Activated CD4-positive, alpha-beta T cell treated with anti-CD3 and anti-CD28 coated beads for 4 hours (primary cell): ENCODE measurements at regions not wholly inside any gene's neighbourhood (a gene's known extent, or its start where the extent isn't known, plus 50 kb on each side); places are given as distances from the start of the nearest gene placed in this dataset.

Experiments used
- DNase-seq, 2 donors: peaks; one replicate each; pipeline ENCODE4 v3.0.0-alpha.2; 2020

GRCh38 chr7:21253740-21254687 lies 173.9 kb upstream of the SP4 start:
- peak; percentile 11 to 27 for DNase-seq

DNA sequence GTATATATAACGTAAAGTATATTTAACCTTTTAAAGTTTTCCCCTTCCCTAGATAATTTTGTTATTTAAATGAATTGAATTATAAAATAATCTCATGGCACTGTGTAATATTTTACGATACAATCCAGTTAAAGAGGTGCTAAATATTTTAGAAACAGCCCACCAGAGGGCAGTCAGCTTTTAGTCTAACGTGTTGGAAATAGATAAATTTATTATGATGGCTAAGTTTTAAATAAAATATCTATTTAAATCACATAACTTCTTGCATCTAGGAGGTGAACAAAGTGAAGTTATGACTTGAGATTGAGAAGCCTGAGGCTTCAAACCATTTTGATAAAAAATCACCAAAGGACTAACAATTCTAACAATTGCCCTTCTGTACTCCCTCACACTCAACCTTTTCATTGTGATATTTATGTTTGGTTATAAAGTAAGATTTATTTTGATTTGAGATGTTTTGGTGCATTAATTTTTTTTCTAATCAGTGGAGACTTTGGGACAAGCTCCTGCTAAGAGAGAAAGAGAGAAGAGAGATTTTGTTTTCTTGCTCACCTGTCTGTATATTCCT lies 171.5 kb upstream of the SP4 start:
- DNase-seq = peak; percentile 22 to 37

DNA sequence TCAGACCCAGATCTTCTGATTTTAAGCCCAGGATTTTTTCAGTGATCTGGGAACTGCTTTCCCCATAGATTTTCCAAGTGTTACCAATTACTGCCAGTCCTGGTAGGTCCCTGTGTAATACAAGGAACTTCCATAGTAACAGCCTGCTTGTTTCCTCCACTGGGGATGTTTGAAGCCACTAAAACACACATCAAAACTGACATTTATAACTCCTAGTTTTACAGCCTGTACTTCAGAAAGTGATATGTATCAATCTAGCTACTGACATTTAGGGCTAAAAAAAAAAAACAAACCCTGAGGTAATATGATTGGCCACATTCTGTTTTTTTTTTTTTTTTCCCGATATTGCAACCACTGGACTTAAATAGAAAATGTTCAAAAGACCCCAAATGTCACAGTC lies 166.9 kb upstream of the SP4 start:
- DNase-seq = no peak

DNA sequence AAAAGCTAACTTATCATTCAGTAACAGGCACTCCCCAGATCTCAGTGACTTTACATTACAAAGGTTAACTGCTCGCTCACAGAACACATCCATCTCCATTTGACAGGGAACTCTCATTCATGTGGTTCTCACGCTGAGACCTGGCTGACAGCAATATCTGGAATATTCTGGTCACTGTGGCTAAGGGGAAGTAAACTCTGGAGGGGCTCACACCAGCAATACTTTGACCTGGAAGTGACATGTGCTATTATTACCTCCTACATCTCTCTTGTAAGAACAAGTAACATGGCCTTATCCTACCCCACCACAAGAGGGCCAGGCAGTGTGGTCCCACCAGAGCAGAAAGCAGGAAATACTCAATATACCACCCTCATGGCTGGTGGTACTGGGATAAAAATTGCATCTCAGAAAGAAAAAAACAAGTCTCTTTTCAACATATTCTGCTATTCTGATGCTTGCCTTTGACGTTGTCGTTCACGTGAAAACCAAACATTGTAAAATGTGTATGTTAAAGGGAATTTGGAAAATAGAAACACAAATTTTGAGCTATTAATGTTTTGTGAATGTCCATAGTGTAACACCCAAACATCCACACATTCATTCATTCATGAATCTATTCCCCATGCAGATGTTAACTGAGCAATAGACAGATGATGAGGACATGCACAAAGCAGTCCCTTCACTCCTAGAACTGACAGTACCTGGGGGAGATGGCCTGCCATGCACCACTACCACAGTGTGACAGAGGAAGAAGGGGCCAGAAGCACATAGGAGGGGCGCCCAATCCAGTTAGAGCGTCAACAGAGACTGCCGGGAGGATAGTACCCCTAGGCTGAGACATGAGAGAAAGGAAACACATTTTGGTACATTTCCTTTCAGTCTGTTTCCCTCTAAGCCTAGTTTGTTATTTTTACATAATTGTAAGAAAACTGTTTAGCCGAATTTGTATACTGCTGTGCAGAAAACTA lies 166.0 kb upstream of the SP4 start:
- DNase-seq = peak; percentile 24 to 25

DNA sequence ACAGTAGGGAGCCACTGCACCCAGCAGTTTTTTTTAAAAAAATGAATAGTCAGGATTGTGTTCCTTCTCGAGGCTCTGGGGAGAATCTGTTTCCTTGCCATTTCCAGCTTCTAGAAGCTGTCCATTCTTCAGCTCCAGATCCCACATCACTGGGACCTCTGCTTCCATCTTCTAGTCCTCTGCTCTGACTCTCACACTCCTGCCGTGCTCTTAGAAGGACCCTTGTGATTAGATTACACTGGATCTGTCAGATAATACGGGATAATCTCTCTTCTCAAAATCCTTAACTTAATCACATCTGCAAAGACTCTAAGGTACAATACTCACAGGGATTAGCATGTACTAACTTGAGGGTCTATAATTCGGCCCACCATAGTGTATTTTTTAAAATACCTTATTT lies 158.9 kb upstream of the SP4 start:
- no peak for DNase-seq

GRCh38 chr7:21276471-21277035 lies 151.3 kb upstream of the SP4 start:
- no peak for DNase-seq

GRCh38 chr7:21278944-21279343 lies 148.9 kb upstream of the SP4 start:
- no peak for DNase-seq

- DNase-seq = no peak
These were observed 146.7 kb upstream of the SP4 start for GRCh38 chr7:21281193-21281592.

GRCh38 chr7:21293771-21294170 lies 134.1 kb upstream of the SP4 start:
- no peak for DNase-seq

DNA sequence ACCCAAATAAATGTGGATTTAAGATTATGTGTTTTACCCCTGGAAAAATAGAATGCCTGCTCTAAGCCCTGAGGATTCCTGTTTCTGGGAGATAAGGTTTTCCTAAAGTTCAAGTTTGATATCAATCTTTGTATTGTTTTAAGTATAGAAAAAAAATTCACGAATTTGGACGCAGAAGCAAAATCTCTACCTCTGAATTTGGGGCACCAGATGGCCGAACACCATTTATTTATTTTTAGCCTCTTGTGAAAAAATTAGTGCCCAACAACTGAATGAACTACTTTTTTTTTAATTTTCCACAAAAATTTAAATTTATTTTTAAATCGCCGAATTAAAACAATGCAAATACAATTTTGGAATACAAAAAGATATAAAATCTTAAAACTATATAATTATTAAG lies 128.1 kb upstream of the SP4 start:
- no peak for DNase-seq

DNA sequence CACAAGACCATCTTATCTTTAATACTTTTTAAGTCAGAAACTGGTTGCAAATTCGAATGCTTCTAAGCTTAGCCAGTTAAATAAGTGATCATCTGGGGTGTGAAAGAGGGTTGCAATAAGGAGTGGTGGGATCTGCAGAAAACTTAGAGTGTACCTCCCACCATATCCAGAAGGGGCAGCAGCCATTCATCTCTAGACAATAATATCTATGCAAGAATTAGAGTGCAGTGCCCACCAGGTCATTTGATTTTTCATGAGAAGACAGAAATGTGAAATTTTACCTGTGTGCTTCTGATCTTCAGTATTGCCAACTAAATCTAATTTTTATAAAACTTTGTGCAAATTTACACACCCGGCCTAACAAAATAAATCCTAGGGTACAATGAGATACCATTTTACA lies 127.2 kb upstream of the SP4 start:
- DNase-seq = no peak

DNA sequence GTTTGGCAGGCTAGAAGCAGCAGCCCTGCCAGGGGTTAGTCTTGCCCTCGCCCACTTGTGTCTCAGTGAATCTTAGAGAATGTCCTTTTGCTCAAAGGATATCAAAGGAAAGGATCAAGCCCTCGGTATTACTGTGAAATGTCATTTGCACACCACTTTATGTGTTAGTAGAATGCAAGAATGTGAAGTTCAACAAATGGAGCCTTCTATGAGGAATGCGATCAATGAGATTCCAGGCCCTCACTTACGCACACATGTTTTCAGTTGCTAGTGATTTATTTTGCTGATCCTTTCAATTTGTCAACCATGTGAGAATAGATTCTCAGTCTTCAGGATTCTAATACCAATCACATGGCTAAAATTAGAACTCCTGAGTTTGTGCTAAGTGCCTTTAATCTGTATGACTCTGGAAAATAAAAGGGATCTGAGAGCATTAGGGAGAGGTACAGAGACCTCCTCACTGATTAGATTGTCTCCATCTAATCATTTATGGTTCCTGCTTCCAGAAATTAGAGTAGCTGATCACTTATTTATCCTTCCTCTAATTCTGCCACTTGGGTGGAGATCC lies 123.0 kb upstream of the SP4 start:
- DNase-seq = no peak

DNA sequence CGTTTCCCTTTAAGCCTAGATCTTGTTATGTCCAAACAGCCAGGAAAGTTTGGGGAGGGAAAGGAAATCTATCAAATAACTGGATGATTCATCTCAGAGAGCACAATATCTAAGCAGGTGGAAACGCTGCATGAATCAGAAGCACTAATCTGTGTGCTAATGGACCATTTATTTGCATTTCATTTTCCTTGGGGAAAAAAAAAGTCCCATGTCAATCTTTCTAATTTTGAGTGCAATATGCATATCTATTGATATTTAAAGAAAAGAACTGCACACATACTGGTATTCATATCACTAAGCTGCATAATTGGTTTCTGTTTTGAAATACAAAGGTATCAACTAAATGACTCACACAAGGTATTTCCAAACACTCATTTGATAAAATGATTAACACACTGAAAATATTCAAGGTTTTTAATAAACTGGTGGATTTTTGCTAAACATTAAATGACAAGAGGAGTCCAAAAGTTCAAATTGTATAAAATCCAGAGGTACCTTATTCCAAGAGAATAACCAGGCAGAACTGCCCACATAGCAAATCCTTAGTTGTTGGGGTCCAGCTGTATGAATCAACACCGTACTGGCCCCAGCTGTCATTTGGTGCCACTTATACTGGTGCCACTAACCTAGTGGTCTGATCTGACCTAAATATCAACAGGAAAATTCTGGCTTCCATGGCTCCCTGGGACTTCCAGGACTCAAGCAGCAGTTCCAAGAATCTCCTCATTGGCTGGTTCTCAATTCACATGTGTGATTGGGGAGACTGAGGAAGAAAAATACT lies 122.2 kb upstream of the SP4 start:
- DNase-seq = no peak

DNA sequence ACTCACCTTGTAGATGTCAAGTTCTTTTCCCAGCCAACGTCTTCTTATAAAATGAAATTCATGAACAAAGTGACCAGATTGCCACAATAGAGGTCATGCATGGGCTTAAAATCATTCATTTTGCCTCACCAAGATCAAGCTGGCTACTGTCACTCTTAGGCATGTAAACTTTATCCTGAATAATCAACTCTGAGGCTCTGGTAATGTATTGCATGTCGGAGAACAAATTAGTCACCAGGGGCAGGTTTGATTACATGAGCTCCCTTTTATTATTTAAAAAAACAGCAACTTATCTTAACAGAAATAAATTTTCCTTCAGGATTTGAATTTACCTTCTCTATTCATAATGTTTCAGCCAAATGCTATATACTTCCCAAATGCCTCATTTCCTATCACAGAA lies 112.9 kb upstream of the SP4 start:
- no peak for DNase-seq

GRCh38 chr7:21317966-21318915 lies 109.6 kb upstream of the SP4 start:
- DNase-seq = no peak

DNA sequence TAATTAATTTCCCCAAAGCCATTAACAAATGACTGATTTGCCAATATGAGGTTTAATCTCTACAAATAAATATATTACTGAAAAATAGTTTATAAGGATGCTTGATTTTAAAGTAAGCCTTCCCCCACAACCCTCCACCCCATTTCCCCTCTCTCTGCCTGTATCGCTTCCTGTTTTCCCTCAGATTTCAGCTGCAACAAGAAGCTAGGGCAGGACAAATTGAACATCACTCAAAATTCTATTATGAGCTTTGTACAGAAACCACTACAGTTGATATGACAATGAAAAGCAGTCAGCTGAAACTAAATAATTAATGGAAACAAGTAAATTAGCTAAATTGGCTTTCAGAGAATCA lies 109.0 kb upstream of the SP4 start:
- no peak for DNase-seq

DNA sequence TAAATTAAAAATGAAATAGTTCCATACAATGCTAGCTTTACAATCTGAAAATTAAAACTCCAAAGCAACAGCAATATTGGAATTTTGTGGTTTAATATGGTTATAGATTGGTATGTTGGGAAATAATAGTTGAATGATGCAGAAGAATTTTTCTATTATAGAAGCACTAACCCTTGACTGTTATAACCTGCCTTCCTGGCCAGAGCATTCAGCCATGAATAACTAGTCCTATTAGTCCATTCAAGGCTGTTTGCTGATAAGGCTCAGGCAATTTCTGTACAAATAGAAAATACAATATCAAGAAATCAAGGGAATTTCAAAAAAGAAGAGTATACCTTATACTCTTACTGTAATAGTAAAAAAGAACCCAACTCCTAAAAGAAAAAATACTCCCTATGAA lies 101.6 kb upstream of the SP4 start:
- DNase-seq = no peak

DNA sequence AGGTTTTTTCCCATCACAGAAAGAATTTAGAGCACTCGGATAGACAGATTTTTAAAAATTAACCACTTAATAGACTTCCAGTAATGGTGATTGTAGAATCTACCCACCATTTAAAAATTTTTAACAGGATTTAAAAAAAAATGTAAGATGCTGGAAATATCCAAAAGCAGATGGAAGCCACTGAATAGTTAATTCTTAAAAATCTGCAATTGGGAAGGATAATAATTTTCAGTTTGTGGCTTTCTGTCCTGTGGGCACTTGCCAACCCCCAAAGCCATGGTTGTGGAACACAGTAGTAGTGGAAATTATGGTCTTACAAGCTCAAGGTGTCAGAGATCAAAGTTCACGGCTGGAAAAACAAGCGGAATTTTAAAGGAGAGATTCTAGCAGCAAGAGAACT lies 101.0 kb upstream of the SP4 start:
- DNase-seq = no peak

DNA sequence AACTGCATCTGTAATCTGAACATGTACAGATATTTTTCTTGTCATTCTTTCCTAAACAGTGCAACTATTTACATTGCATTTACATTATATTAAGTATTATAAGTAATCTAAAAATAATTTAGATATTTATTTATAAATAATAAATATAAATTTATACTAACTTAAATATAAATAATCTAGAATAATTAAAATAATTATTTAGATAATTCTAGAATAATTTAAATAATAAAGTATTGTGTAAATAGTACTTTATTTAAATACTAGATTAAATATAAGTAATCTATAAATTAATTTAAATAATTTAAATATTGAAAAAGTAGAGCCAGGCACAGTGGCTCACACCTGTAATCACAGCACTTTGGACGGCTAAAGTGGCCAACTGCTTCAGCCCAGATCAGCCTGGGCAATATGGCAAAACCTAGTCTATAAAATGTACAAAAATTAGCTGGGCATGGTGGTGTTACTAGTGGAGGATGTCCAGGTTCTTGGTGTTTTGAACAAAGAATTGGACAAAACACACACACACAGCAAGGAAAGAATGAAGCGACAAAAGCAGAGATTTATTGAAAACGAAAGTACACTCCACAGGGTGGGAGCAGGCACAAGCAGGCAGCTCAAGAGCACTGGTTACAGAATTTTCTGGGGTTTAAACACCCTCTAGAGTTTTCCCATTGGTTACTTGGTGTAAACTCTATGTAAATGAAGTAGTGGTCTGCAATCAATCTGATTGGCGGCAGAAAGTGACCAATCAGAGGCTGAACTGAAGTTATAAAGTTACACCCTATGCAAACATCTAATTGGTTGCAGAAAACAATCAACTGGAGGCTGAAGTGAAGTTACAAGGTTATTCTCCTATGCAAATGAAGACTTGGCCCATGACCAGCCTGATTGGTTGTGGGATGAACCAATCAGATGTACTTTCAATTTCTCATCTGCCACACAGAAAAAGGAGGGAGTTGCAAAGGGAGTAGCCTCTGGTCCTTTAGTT lies 100.2 kb upstream of the SP4 start:
- DNase-seq = no peak
